Right lung (tissue), 2 donors: ENCODE measurements at regions not wholly inside any gene's neighbourhood (a gene's known extent, or its start where the extent isn't known, plus 50 kb on each side); places are given as distances from the start of the nearest gene placed in this dataset.
"Not testable (repeated sequence)": the region's sequence is repeated elsewhere in the genome, so short reads cannot be mapped to it uniquely, and the experiment has no call there.

Experiments used
- DNase-seq, 2 donors: peaks; one replicate each; pipeline ENCODE4 v3.0.0-alpha.2; 2013

GRCh38 chr11:25159341-25159740 lies 662.5 kb downstream of the LUZP2 start:
- no peak for DNase-seq

GRCh38 chr11:25163421-25163820 lies 666.6 kb downstream of the LUZP2 start:
- no peak for DNase-seq

- DNase-seq = no peak
Measured at GRCh38 chr11:25180187-25180586, 683.3 kb downstream of the LUZP2 start.

GRCh38 chr11:25183411-25183810 lies 686.6 kb downstream of the LUZP2 start:
- peak in 1 of 2 donors; percentile 2 for DNase-seq

GRCh38 chr11:25197515-25197914 lies 700.7 kb downstream of the LUZP2 start:
- no peak for DNase-seq

GRCh38 chr11:25198704-25199103 lies 701.9 kb downstream of the LUZP2 start:
- DNase-seq = no peak

- DNase-seq = no peak
Measured at GRCh38 chr11:25200925-25201324, 704.1 kb downstream of the LUZP2 start.

GRCh38 chr11:25206762-25207161 lies 709.9 kb downstream of the LUZP2 start:
- DNase-seq = no peak

- DNase-seq = no peak
Measured at GRCh38 chr11:25211635-25212254, 714.9 kb downstream of the LUZP2 start.

GRCh38 chr11:25214535-25215176 lies 717.8 kb downstream of the LUZP2 start:
- no peak for DNase-seq

GRCh38 chr11:25218036-25218435 lies 721.2 kb downstream of the LUZP2 start:
- no peak for DNase-seq

- DNase-seq = no peak
Measured at GRCh38 chr11:25225078-25225477, 728.2 kb downstream of the LUZP2 start.

- no peak for DNase-seq
Measured at GRCh38 chr11:25242928-25243327, 746.1 kb downstream of the LUZP2 start.

- no peak for DNase-seq
Measured at GRCh38 chr11:25244126-25244525, 747.3 kb downstream of the LUZP2 start.

GRCh38 chr11:25247336-25247735 lies 750.5 kb downstream of the LUZP2 start:
- no peak for DNase-seq

- no peak for DNase-seq
Measured at GRCh38 chr11:25252854-25253253, 756.0 kb downstream of the LUZP2 start.

- DNase-seq = not testable (repeated sequence)
Measured at GRCh38 chr11:25263861-25264260, 767.0 kb downstream of the LUZP2 start.

- no peak for DNase-seq
Measured at GRCh38 chr11:25271301-25271700, 774.4 kb downstream of the LUZP2 start.

GRCh38 chr11:25272214-25272613 lies 775.4 kb downstream of the LUZP2 start:
- DNase-seq = no peak

- not testable (repeated sequence) for DNase-seq
Measured at GRCh38 chr11:25280821-25281220, 784.0 kb downstream of the LUZP2 start.

GRCh38 chr11:25293166-25293565 lies 796.3 kb downstream of the LUZP2 start:
- DNase-seq = no peak

GRCh38 chr11:25298450-25298849 lies 801.6 kb downstream of the LUZP2 start:
- no peak for DNase-seq

GRCh38 chr11:25309818-25310217 lies 813.0 kb downstream of the LUZP2 start:
- no peak for DNase-seq

- DNase-seq = no peak
Measured at GRCh38 chr11:25317216-25317615, 820.4 kb downstream of the LUZP2 start.
